Panc1 (cell line): ENCODE measurements at regions not wholly inside any gene's neighbourhood (a gene's known extent, or its start where the extent isn't known, plus 50 kb on each side); places are given as distances from the start of the nearest gene placed in this dataset.

ENCODE experiments used
- CTCF ChIP-seq: fragments of 450-650 bp; IDR thresholded peaks from 2 replicates; pipeline ENCODE4 v1.5.1; 2017; ENCODE audit warnings: mild to moderate bottlenecking
- REST ChIP-seq, 2 experiments: IDR thresholded peaks; 2 replicates each; pipeline ENCODE4 v1.6.1; 2011 to 2012; ENCODE audit warnings: low read depth in 2 of 2, control low read depth in 1 of 2, low read length in 1 of 2, mild to moderate bottlenecking in 1 of 2, moderate library complexity in 1 of 2; ENCODE audit not compliant: insufficient read depth in 1 of 2
- TCF7L2 ChIP-seq: IDR thresholded peaks from 2 replicates; pipeline ENCODE4 v1.6.1; 2011; ENCODE audit warnings: mild to moderate bottlenecking, low read depth, low read length, inconsistent platforms

- TF ChIP-seq CTCF (no peak), REST (IDR thresholded peaks at IDR 0.05; ENCODE audit: insufficient read depth in 1 of 2, low read depth in 2 of 2, low read length in 1 of 2) (no peak), TCF7L2 (no peak)
Measured at GRCh38 chr10:33986016-33986415, 651.5 kb upstream of the NRP1 start.
